ENCODE measurements at regions not wholly inside any gene's neighbourhood (a gene's known extent, or its start where the extent isn't known, plus 50 kb on each side); places are given as distances from the start of the nearest gene placed in this dataset.
"Not testable (repeated sequence)": the region's sequence is repeated elsewhere in the genome, so short reads cannot be mapped to it uniquely, and the experiment has no call there.

- H3K4me1 Mint-ChIP-seq: peaks cover 10% of the 10 kb centered on the region in 2 experiments
Observed at GRCh38 chr16:22721511-22722100, 92.4 kb upstream of the HS3ST2 start.

GRCh38 chr16:22722551-22723541, 91.1 kb upstream of the HS3ST2 start:
- H3K4me2 ChIP-seq (ENCODE audit: insufficient read depth, insufficient read length, low read length); H3T11ph ChIP-seq (ENCODE audit: low read length); DNase-seq; H2AFZ ChIP-seq (ENCODE audit: low read length); H4K5ac ChIP-seq (ENCODE audit: insufficient read length, low read depth, low read length); H2BK5ac ChIP-seq (ENCODE audit: insufficient read length, low read length); H3K56ac ChIP-seq (ENCODE audit: insufficient read length, low read depth, low read length); H3K79me2 ChIP-seq (ENCODE audit: insufficient read depth, low read length); H3K9ac ChIP-seq (ENCODE audit: extremely low read depth, insufficient read length, low read length); H2BK12ac ChIP-seq (ENCODE audit: insufficient read length, low read depth, low read length); H3K18ac ChIP-seq (ENCODE audit: insufficient read length, low read depth, low read length); H2BK15ac ChIP-seq (ENCODE audit: low read depth, low read length); H3K23me2 ChIP-seq (ENCODE audit: insufficient read length, low read depth, low read length, poor library complexity, severe bottlenecking); H3K4ac ChIP-seq (ENCODE audit: low read depth, low read length); H4K91ac ChIP-seq (ENCODE audit: insufficient read length, low read depth, low read length); H3K23ac ChIP-seq (ENCODE audit: insufficient read length, low read depth, low read length); H3K36me3 Mint-ChIP-seq (ENCODE audit: insufficient read depth in 1 of 3, low read depth in 3 of 3); H3K9me3 ChIP-seq (ENCODE audit: control insufficient read depth, low read depth, low read length); H3K27me3 Mint-ChIP-seq (ENCODE audit: low read depth); H2BK20ac ChIP-seq (ENCODE audit: low read depth, low read length, poor library complexity, severe bottlenecking); H4K20me1 ChIP-seq (ENCODE audit: control insufficient read depth, insufficient read depth, insufficient read length); H3K9me3 Mint-ChIP-seq; H2AK5ac ChIP-seq (ENCODE audit: insufficient read length, low read length); H4K8ac ChIP-seq (replicated peaks; ENCODE audit: insufficient read length, low read depth, low read length); H3K4me3 Mint-ChIP-seq; H3K4me1 ChIP-seq (ENCODE audit: insufficient read depth, low read length); H3K27ac Mint-ChIP-seq; H3K27ac ChIP-seq (ENCODE audit: insufficient read length, low read depth, low read length); H3K27me3 ChIP-seq (ENCODE audit: insufficient read depth, low read length); H3K14ac ChIP-seq (ENCODE audit: insufficient read depth, low read length); H2BK120ac ChIP-seq (ENCODE audit: low read depth, low read length, poor library complexity, severe bottlenecking); H3K79me1 ChIP-seq (ENCODE audit: insufficient read depth, low read depth, low read length, poor library complexity, severe bottlenecking): not testable (repeated sequence)
- WGBS (ENCODE audit: extremely low coverage, insufficient read length, low lambda C conversion rate): no CpG with 5 or more reads among the region's 48 CpGs
- peaks cover 10% of the 10 kb centered on the region in 2 experiments for H3K4me1 Mint-ChIP-seq

More at GRCh38 chr16:22721511-22722100, 92.4 kb upstream of the HS3ST2 start:
- Histone ChIP-seq H3K18ac (ENCODE audit: insufficient read length, low read depth, low read length) (no peak overlapping the region), H2BK12ac (ENCODE audit: insufficient read length, low read depth, low read length) (no peak overlapping the region), H4K8ac (replicated peaks; ENCODE audit: insufficient read length, low read depth, low read length) (no peak overlapping the region), H3K23me2 (ENCODE audit: insufficient read length, low read depth, low read length, poor library complexity, severe bottlenecking) (no peaks in the 10 kb centered on the region), H3T11ph (ENCODE audit: low read length) (no peak overlapping the region), H3K9me3 (ENCODE audit: control insufficient read depth, low read depth, low read length) (no peaks in the 10 kb centered on the region), H4K5ac (ENCODE audit: insufficient read length, low read depth, low read length) (no peak overlapping the region), H2AFZ (ENCODE audit: low read length) (no peak overlapping the region), H3K4ac (ENCODE audit: low read depth, low read length) (no peak overlapping the region), H3K9ac (ENCODE audit: extremely low read depth, insufficient read length, low read length) (no peak overlapping the region), H3K79me1 (ENCODE audit: insufficient read depth, low read depth, low read length, poor library complexity, severe bottlenecking) (no peaks in the 10 kb centered on the region), H4K91ac (ENCODE audit: insufficient read length, low read depth, low read length) (no peak overlapping the region), H3K56ac (ENCODE audit: insufficient read length, low read depth, low read length) (no peak overlapping the region), H3K27me3 (ENCODE audit: insufficient read depth, low read length) (no peaks in the 10 kb centered on the region), H3K4me2 (ENCODE audit: insufficient read depth, insufficient read length, low read length) (no peak overlapping the region), H2BK5ac (ENCODE audit: insufficient read length, low read length) (no peak overlapping the region), H2BK20ac (ENCODE audit: low read depth, low read length, poor library complexity, severe bottlenecking) (no peak overlapping the region), H3K23ac (ENCODE audit: insufficient read length, low read depth, low read length) (no peak overlapping the region), H3K27ac (ENCODE audit: insufficient read length, low read depth, low read length) (no peak overlapping the region), H3K14ac (ENCODE audit: insufficient read depth, low read length) (no peak overlapping the region), H4K20me1 (ENCODE audit: control insufficient read depth, insufficient read depth, insufficient read length) (no peaks in the 10 kb centered on the region), H2BK120ac (ENCODE audit: low read depth, low read length, poor library complexity, severe bottlenecking) (no peak overlapping the region), H3K4me1 (ENCODE audit: insufficient read depth, low read length) (no peaks in the 10 kb centered on the region), H3K79me2 (ENCODE audit: insufficient read depth, low read length) (no peaks in the 10 kb centered on the region), H2BK15ac (ENCODE audit: low read depth, low read length) (no peak overlapping the region), H2AK5ac (ENCODE audit: insufficient read length, low read length) (no peak overlapping the region)
- Mint-ChIP-seq H3K36me3 (ENCODE audit: insufficient read depth in 1 of 3, low read depth in 3 of 3) (no peaks in the 10 kb centered on the region), H3K4me3 (no peak overlapping the region), H3K27me3 (ENCODE audit: low read depth) (peaks cover 2% of the 10 kb centered on the region), H3K9me3 (peaks cover 0 to 4% of the 10 kb centered on the region in 2 experiments; a peak in 4 of 5 replicates), H3K27ac (no peak overlapping the region; a peak in 1 of 7 replicates)
- no peak for TF ChIP-seq CTCF (conservative IDR thresholded peaks at IDR 0.05)
- DNase-seq: no peak
- no CpG with 5 or more reads among the region's 8 CpGs for WGBS (ENCODE audit: extremely low coverage, insufficient read length, low lambda C conversion rate)
